Activated T-cell treated with anti-CD3 and anti-CD28 coated beads for 24 hours (primary cell): ENCODE measurements at regions not wholly inside any gene's neighbourhood (a gene's known extent, or its start where the extent isn't known, plus 50 kb on each side); places are given as distances from the start of the nearest gene placed in this dataset.

Experiments
- DNase-seq: peaks from one replicate; pipeline ENCODE4 v3.0.0-alpha.2; 2020; ENCODE audit warnings: low read depth

GRCh38 chr2:41486948-41487347, 560.9 kb upstream of the PKDCC start:
- DNase-seq = no peak

GRCh38 chr2:41488888-41489287, 558.9 kb upstream of the PKDCC start:
- no peak for DNase-seq

- no peak for DNase-seq
Measured at GRCh38 chr2:41489638-41490037, 558.2 kb upstream of the PKDCC start.

GRCh38 chr2:41495050-41495449, 552.8 kb upstream of the PKDCC start:
- DNase-seq = no peak

GRCh38 chr2:41496908-41497307, 550.9 kb upstream of the PKDCC start:
- DNase-seq = no peak

- no peak for DNase-seq
Measured at GRCh38 chr2:41498781-41499180, 549.0 kb upstream of the PKDCC start.

- DNase-seq = no peak
Measured at GRCh38 chr2:41500895-41501294, 546.9 kb upstream of the PKDCC start.

- no peak for DNase-seq
Measured at GRCh38 chr2:41502752-41503151, 545.1 kb upstream of the PKDCC start.

- DNase-seq = no peak
Measured at GRCh38 chr2:41504532-41504931, 543.3 kb upstream of the PKDCC start.

- no peak for DNase-seq
Measured at GRCh38 chr2:41510108-41510507, 537.7 kb upstream of the PKDCC start.

- DNase-seq = no peak
Measured at GRCh38 chr2:41521211-41521610, 526.6 kb upstream of the PKDCC start.

- DNase-seq = no peak
Measured at GRCh38 chr2:41527525-41528323, 520.1 kb upstream of the PKDCC start.

- no peak for DNase-seq
Measured at GRCh38 chr2:41535575-41535974, 512.2 kb upstream of the PKDCC start.

GRCh38 chr2:41540272-41540998, 507.4 kb upstream of the PKDCC start:
- DNase-seq = no peak

- no peak for DNase-seq
Measured at GRCh38 chr2:41543726-41544125, 504.1 kb upstream of the PKDCC start.

GRCh38 chr2:41544709-41545108, 503.1 kb upstream of the PKDCC start:
- DNase-seq = no peak

- DNase-seq = no peak
Measured at GRCh38 chr2:41546031-41546430, 501.8 kb upstream of the PKDCC start.

- no peak for DNase-seq
Measured at GRCh38 chr2:41568648-41569047, 479.2 kb upstream of the PKDCC start.

- DNase-seq = no peak
Measured at GRCh38 chr2:41572154-41572553, 475.7 kb upstream of the PKDCC start.

GRCh38 chr2:41576423-41576822, 471.4 kb upstream of the PKDCC start:
- DNase-seq = no peak

- no peak for DNase-seq
Measured at GRCh38 chr2:41579806-41580205, 468.0 kb upstream of the PKDCC start.

- DNase-seq = no peak
Measured at GRCh38 chr2:41580806-41581205, 467.0 kb upstream of the PKDCC start.

GRCh38 chr2:41595240-41595639, 452.6 kb upstream of the PKDCC start:
- DNase-seq = no peak

- DNase-seq = no peak
Measured at GRCh38 chr2:41597680-41598079, 450.1 kb upstream of the PKDCC start.
